HG03139 (cell line): ENCODE measurements at regions not wholly inside any gene's neighbourhood (a gene's known extent, or its start where the extent isn't known, plus 50 kb on each side); places are given as distances from the start of the nearest gene placed in this dataset.

ENCODE experiments used
- ATAC-seq: cut with Tn5 transposase; IDR thresholded peaks from one replicate; pipeline ENCODE4 v1.9.1; 2021; ENCODE audit not compliant: unreplicated experiment

DNA sequence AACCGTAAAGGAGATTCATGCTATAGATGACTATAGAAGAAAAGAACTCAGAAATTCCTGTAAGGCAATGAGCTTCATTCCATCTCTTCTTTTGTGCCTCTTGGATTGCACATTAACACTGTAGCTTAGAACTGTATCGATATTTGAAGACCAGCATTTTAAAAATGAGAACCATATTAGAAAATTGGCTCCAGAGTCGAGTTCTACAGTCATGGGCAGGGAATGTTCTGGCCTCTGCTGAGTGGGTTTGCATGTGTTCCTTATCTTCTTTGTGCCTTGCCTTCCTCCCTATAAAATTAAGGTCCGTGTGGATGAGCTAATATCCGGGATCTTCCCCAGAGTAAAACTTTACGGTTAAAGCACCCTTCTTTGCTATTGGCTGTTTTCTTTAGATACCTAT is 77.4 kb upstream of the PLCL2 start:
- ATAC-seq, result no peak

DNA sequence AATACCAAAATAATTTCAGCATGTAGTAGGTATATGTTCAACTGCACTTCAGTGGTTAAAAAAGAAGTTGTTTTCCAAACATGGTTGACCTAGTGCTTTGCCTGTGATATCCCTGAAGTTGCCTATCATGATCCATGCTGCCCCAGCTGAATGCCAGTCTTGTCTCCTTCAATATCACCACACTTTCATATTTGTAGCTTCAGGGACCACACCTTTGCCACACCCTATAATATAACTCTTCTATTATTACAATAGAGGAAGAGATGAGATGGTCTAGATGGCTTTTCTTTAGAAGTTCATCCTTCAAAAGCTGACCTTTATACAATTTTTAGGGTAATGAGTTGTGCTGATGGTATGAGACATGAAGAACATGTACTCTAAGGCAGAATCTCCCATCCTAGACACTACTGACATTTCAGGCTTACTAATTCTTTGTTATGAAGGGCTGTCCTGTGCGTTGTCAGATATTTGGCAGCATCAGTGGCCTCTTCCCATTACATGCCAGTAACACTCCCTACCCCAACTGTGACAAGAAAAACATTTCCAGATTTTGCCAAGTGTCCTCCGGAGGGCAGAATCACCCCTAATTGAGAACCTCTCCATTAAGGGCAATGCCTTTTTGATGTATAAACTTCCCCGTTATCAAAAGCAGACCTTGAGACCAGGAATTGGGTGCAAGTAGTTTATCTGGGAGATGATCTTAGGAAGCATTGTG is 76.2 kb upstream of the PLCL2 start:
- no peak for ATAC-seq

- ATAC-seq, result no peak
Measured at GRCh38 chr3:16809482-16809881, 75.3 kb upstream of the PLCL2 start.

DNA sequence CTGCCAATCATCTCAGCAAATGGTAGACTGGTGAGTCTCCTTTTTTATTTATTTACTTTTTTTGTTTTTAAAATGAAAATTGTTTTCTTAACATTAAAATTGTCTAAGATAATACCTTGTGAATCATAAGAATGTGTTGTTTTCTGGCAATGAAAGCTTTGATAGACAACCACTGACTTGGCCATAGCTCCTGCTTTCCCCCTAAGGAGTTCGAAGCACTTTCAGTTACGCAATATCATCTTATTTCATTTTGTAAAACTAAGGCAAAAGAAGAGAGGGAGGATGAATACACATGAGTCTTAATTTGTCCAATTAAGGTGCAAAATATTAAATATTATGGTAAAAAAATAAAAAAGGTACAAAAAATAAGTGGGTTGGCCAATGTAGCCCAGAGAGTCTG is 74.8 kb upstream of the PLCL2 start:
- no peak for ATAC-seq

DNA sequence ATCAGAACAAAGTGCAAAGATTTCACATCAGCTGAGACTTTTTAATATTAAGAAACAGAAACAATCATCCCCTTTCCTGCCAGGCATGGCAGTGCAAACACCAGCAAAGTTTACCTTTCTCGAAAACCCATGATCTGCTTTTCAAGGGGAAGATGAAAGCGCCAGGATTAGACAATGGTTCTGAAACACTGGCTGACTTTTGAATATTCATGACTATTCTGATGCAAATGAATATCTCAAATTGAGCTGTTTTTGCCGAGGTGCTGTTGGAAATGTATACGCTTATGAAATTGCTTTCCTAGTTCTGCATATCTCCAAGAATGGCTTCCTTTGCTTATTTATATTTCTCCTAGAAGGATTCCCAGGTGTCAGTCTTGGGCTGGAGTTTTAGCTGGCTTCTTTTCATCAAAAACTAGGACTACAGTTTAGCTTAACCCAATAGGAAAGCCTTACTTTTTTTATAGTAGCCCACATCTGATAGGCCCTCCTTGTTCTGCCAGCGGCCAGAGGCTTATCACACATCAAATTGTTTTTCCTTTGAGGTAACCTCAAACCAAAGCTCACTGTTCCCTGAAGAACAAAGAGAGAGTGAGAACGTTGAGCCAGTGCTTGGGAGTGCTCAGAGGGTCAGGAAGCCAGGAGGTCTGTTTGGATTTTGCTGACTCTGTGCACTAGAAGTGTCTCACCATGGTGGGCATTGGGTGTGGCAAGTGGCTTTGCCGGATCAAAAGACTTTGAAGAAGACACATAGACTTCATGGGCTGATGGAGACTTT is 74.0 kb upstream of the PLCL2 start:
- no peak for ATAC-seq

DNA sequence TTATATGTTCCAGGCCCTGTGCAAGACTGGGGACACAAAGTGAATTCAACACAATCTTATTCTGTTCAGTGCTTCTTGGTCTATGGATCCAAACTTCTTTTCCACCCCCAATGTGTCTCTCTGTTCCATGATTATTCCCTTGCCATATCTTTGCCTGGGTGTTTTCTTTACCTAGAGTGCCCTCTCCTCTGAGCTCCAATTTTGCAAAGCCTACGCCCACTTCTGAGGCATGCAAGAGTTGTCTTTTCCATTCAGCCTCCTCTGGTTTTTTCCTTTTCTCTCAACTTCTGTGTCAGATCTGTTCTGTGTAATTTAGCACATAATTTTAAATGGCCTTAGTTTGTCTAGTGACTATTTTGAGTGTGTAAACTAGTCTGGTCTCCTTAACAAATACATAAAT is 72.8 kb upstream of the PLCL2 start:
- ATAC-seq, result no peak

GRCh38 chr3:16813336-16813735 is 71.4 kb upstream of the PLCL2 start:
- no peak for ATAC-seq

GRCh38 chr3:16816048-16816780 is 68.5 kb upstream of the PLCL2 start:
- ATAC-seq, result no peak

- no peak for ATAC-seq
Measured at GRCh38 chr3:16817197-16817596, 67.6 kb upstream of the PLCL2 start.

- ATAC-seq, result no peak
Measured at GRCh38 chr3:16818194-16818593, 66.6 kb upstream of the PLCL2 start.

GRCh38 chr3:16818945-16819344 is 65.8 kb upstream of the PLCL2 start:
- no peak for ATAC-seq

- ATAC-seq, result no peak
Measured at GRCh38 chr3:16820485-16820884, 64.3 kb upstream of the PLCL2 start.

GRCh38 chr3:16821053-16821452 is 63.7 kb upstream of the PLCL2 start:
- no peak for ATAC-seq

DNA sequence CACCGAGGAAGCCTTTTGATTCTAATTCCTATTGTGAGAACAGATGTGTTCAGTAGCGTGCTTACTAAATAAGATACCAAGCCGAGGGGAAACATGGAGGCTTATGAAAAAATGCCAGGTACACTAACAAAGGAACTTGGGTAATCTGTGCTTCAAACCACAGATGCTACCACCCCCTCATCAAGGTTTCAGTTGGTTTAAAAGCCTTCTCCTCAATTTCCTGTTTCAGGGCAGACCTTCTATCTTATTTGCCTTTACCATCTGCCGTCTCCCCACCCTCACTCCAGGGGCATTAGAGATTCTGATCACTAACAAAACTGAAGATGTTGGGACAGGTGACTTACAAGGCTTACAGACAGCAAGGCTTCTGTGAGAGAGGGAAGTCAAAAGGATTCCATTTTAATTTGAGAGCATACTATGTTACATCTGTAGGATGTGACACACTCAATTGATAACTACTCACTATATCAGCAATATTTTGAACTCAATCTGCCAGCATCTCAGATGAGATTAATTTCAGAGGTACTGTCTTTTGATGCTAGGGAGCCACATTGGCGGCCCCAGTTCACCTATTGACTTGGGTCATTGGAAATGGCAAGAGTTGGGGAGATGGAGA is 60.6 kb upstream of the PLCL2 start:
- ATAC-seq, result peak; percentile 61

GRCh38 chr3:16825617-16826204 is 59.0 kb upstream of the PLCL2 start:
- no peak for ATAC-seq

- ATAC-seq, result no peak
Measured at GRCh38 chr3:16828815-16829214, 55.9 kb upstream of the PLCL2 start.

DNA sequence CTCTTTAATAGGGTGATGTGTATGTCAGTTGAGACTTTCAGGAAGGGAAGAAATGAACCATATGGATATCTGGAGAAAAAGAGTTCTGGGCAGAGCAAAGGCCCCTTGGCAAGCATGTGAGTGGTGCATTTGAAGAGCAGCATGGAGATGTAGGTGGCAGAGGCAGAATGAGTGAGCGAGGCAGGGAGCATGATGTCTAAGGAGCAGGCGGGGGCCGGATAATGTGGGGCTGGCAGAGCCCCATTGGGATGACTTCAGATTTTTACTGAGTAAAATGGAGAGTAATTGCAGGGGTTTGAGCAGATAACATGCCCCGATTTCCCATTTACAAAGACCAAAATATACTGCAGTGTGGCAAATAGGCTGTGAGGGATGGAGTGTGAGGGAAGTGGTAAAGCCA is 52.9 kb upstream of the PLCL2 start:
- ATAC-seq, result no peak

- no peak for ATAC-seq
Measured at GRCh38 chr3:16834214-16834613, 50.5 kb upstream of the PLCL2 start.

DNA sequence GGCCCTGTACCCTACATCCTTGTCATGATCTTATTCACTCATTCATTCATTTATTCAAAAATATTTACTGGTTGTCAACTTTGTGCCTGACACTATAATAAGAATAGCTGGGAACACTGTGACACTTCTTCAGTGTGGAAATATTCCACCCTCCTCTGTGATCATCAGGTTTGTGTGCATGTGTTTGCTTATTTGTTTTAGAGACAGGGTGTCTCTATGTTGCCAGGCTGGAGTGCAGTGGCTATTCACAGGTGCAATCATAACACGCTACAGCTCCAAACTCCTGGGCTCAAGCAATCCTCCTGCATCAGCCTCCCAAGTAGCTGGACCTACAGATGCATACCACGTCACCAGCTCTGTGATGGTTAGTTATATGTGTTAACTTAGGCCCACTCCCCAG is 50.0 kb upstream of the PLCL2 start:
- ATAC-seq, result no peak
